Activated CD4-positive, alpha-beta T cell treated with anti-CD3 and anti-CD28 coated beads for 4 hours (primary cell): ENCODE measurements at regions not wholly inside any gene's neighbourhood (a gene's known extent, or its start where the extent isn't known, plus 50 kb on each side); places are given as distances from the start of the nearest gene placed in this dataset.

ENCODE experiments used
- DNase-seq, 2 donors: peaks; one replicate each; pipeline ENCODE4 v3.0.0-alpha.2; 2020

DNA sequence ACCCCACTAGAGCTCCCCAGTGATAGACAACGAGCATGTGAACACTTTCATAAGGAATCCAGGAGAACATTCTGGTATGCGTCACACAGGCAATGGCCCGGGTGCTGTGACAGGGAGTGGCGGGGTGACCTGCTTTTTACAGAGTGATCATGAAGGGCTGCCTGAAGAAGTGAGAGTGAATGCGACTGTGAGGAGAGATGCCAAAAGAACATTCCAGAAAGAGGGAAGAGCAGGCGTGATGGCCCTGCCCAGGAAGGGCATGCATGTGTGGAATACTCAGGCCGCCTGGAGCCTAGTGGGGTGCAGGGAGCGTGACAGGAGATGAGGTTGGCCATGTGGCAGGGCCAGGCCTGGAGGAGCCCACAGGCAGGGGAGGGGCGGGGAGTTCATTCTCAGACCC, 53.8 kb downstream of the FZD10 start:
- no peak for DNase-seq

DNA sequence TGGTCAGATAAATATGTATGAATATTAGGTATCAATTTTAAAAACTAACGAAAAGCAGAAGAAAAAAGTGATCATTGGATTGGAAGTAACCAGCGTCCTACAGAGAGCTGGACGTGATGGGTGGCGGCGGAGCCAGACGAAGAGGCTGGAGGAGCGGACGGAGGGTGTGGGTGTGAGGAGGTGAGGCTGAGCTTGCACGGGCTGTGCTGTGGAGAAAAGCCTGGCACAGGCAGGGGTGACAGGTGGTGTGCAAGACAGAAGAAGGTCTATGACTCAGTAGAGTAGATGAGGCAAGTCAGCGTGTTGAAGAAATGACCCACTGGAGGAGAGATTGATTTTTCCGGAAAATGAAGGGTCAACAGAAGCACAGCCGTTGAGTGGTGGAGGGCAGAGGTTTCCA, 56.4 kb downstream of the FZD10 start:
- no peak for DNase-seq

GRCh38 chr12:130219929-130220705, 57.9 kb downstream of the FZD10 start:
- DNase-seq = no peak

DNA sequence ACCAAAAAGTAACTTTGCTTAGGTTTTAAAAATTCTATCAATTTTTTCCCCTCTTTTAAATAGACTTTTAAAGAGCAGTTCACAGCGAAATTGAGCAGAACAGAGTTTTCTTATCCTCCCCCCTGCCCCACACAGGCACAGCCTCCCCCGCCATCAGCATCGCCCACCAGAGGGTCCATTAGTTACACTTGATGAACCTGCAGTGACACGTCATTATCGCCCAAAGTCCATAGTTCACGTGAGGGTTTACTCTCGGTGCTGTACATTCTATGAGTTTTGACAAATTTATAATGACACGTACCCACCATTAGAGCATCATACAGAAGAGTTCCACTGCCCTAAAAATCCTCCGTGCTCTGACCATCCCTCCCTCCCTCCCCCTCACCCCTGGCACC, 58.4 kb downstream of the FZD10 start:
- no peak for DNase-seq

DNA sequence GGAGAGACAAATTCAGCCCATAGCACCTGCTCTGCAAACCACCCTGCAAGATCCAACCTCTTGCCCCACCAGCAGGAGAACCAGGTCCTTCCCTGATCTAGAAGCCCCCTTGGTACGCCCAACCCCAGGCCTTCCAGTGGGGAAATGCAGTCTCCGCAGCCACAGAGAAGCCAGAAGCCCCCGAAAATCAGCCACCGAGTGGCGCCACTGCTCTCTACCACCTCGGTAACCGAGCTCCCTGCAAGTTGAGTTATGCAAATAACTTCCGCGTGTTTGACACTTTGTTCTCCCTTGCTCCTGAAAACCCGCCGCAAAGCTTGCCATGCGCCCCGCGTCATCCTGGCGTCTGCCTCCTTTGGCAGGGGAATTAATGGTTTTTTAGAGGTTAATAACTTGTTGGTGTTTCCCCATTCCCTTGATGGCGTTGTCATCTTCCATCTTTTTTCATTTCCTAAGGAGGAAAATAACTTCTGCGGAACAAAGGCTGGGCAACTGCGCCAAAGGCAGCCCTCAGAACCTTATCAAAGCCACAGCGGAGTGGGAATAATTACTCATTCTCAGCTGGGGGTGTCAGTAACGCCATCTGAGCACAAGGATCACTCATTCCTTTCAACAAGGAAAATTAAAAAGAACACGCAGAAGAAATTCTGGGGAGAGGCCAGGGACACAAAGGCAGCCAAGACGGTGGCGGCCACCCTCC, 60.4 kb downstream of the FZD10 start:
- no peak for DNase-seq

- DNase-seq = no peak
Observed at GRCh38 chr12:130223767-130224244, 61.5 kb downstream of the FZD10 start.

DNA sequence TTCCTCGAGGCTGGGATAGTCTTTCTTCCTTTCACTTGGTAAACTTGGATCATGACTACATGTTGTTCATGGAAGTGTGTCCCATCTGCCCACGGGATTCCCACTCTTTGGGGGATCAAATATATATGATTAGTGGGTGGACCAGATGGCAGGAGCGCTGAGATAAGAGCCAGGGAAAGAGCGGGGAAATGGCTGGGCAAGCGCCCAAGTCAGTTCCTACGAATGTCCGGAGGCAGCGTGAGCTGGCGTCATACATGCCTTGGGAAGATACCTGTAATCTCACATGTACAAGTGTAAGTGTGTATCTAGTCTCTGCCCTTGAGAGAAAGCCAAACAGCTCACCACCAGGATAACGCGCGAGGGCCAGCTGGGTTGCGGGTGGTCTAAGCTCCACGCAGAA, 62.3 kb downstream of the FZD10 start:
- no peak for DNase-seq

- no peak for DNase-seq
Observed at GRCh38 chr12:130225347-130225746, 63.1 kb downstream of the FZD10 start.

GRCh38 chr12:130226126-130226525, 63.9 kb downstream of the FZD10 start:
- DNase-seq = no peak

GRCh38 chr12:130226771-130227170, 64.5 kb downstream of the FZD10 start:
- DNase-seq = no peak

- DNase-seq = no peak
Observed at GRCh38 chr12:130227641-130228040, 65.4 kb downstream of the FZD10 start.

- DNase-seq = no peak
Observed at GRCh38 chr12:130236446-130236845, 74.2 kb downstream of the FZD10 start.

GRCh38 chr12:130240831-130241590, 78.7 kb downstream of the FZD10 start:
- no peak for DNase-seq

DNA sequence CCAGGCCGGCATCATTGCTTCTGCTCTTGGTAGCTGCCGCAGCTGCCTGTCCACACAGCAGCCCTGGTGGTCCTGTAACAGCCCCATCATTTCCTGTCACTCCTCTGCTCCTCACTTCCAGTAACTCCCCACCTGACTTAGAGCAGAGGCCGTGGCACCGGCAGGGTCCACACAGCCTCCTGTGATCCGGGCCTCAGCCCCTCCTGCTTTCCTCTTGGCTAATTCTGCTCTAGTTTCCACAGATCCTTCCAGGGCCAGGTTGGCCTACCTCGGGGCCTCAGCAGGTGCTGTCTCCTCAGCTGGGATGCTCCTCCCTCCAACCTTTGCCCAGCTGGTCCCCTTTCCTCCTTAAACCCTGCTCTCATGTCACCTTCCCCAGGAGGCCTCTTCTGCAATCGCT, 80.2 kb downstream of the FZD10 start:
- no peak for DNase-seq

DNA sequence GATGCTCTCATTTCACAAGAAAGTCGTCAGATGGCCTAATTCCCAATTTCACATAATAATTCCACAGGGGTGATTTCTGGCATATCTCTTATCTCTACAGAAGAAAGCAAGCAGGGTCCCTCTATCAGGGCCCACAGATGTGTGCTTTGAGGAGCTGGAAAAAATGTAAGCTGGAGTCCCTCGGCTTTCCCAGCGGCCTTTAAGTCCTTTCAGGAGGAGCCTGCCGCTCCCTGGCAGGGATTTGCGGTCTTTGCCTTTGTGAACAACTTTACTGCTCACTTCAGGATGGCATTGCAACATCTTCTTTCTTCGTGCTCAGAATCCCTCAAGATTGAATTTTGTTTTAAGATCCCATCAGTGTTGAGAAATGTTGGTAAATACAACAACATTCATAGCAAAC, 83.0 kb downstream of the FZD10 start:
- no peak for DNase-seq

DNA sequence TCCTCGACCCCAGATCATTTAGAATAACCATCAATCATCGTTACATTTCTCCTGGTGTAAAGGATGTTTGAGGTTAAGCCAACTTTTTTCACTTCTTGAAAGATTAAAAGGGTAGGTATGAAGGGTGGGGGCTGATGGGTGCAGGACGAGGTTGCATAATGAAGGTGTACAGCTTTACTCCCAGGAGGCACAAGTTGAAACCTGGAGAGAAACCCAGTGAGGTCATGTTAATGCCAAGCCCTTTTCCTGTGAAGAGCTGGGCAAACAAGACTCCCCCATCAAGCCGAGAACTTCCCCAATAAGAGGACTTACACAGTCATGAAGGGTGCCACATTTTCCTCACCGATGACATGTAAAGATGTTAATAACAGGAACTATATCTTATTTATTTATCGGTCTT, 84.3 kb downstream of the FZD10 start:
- no peak for DNase-seq

DNA sequence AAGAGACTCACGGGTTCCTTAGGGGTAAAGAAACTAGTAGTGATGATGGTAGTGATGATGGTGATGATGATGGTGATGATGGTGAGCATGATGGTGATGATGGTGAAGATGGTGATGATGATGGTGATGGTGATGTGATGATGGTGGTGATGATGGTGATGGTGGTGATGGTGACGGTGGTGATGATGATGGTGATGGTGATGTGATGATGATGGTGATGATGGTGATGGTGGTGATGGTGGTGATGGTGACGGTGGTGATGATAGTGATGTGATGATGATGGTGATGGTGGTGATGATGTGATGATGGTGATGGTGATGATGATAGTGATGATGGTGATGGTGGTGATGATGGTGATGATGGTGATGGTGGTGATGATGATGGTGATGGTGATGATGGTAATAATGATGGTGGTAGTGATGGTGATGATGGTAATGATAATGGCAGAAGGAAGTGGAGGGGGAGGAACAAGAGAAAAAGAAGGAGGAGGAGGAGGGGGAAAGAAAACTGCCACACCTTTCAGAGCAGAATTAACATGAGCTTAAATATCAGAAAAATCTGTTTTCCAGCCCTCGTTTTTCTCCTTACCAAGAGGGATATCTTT, 85.5 kb downstream of the FZD10 start:
- DNase-seq = no peak

- no peak for DNase-seq
Observed at GRCh38 chr12:130249376-130249775, 87.1 kb downstream of the FZD10 start.

DNA sequence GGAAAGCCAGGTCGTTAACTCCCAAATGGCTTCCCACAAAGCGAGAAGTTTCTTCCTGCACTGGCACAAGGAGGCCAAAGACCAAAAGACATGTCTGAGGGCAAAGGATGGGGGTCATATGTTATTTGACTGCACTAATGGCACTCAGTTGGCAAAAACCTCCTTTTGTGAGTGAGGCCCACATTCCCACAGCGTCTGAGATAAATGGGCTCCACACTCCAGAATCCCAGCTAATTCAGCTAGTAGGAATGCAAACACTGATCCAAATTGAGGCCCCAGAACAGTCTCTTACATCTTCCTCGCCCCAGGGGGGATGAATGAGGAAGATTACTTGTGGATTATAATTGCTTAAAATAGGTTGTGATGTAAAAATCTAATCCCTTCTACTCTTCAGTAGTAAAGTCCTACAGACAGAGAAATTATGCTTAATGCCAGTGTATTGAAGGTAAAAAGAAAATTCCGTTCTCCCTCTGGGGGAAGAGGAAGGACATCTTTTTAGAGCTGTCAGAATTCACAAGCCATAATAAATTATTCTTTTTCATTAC, 86.4 kb upstream of the PIWIL1 start:
- no peak for DNase-seq

GRCh38 chr12:130253866-130254265, 83.8 kb upstream of the PIWIL1 start:
- no peak for DNase-seq

- no peak for DNase-seq
Observed at GRCh38 chr12:130254461-130255276, 83.0 kb upstream of the PIWIL1 start.

- no peak for DNase-seq
Observed at GRCh38 chr12:130258863-130259262, 78.8 kb upstream of the PIWIL1 start.
